ENCODE measurements at regions not wholly inside any gene's neighbourhood (a gene's known extent, or its start where the extent isn't known, plus 50 kb on each side); places are given as distances from the start of the nearest gene placed in this dataset.

GRCh38 chr14:101130861-101131260 lies 227.3 kb upstream of the RTL1 start:
- TF ChIP-seq CTCF (IDR thresholded peaks at IDR 0.05; ENCODE audit: low read length) = no peak
- no peak for TF ChIP-seq EZH2 (optimal IDR thresholded peaks at IDR 0.05; ENCODE audit: low read depth, low read length)

All from MM.1S (cell line).